ENCODE measurements at regions not wholly inside any gene's neighbourhood (a gene's known extent, or its start where the extent isn't known, plus 50 kb on each side); places are given as distances from the start of the nearest gene placed in this dataset.

DNA sequence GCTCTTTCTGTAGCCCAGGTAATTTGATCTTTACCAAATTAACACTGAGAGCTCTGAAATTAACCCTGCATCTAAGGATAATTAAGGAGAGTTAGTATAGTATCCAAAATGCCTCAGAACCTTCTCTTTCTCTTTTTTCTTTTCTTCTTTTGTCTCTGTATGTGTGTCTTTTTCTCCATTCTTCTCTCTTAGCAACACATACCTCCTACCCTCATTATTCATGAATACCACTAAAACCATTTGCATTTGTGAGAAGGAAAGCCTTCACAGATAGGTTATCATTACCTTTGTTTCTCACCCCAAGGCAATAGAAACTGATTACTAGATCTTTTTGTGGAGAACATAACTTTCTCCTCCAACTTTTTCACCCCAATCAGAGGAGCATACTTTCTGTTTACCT, 376.5 kb upstream of the NXPH2 start:
- Histone ChIP-seq H3K9me3 (no peaks in the 10 kb centered on the region), H3K36me3 (no peaks in the 10 kb centered on the region), H3K27me3 (no peaks in the 10 kb centered on the region), H3K27ac (no peak overlapping the region), H3K4me3 (no peak overlapping the region), H3K4me1 (no peaks in the 10 kb centered on the region)
- no peak for TF ChIP-seq CTCF (IDR thresholded peaks at IDR 0.05)
- TF ChIP-seq POLR2A (IDR thresholded peaks at IDR 0.05), result no peak
- no peak for DNase-seq

- TF ChIP-seq POLR2A (IDR thresholded peaks at IDR 0.05) (no peak), CTCF (IDR thresholded peaks at IDR 0.05) (no peak)
- H3K9me3 ChIP-seq, result no peaks in the 10 kb centered on the region
- no peaks in the 10 kb centered on the region for H3K4me1 ChIP-seq
- no peak for DNase-seq
- H3K27me3 ChIP-seq, result no peaks in the 10 kb centered on the region
- H3K4me3 ChIP-seq, result no peak overlapping the region
- no peaks in the 10 kb centered on the region for H3K36me3 ChIP-seq
- H3K27ac ChIP-seq, result no peak overlapping the region
Measured at GRCh38 chr2:139155991-139156390, 375.8 kb upstream of the NXPH2 start.

- no peak overlapping the region for H3K4me3 ChIP-seq
- no peak for DNase-seq
- TF ChIP-seq POLR2A (IDR thresholded peaks at IDR 0.05), result no peak
- TF ChIP-seq CTCF (IDR thresholded peaks at IDR 0.05), result no peak
Measured at GRCh38 chr2:139142252-139142880, 362.2 kb upstream of the NXPH2 start.

DNA sequence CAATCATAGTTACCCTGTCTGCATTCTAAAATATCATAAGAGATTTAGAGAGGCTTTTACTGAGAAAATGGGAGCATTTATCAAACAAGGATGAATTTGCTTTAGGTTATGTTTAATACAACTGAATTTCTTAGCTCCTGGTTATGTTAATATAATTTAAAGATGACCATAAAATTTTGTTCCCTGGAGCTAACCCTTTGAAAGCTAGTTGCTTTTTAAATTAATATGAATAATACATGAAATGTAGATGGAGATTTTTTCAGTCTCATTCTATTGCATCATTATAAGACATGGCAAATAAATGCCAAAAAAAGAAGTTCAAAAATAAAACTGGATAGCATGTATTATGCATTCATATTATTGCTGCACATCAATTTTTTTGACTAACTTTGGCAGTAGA, 344.1 kb upstream of the NXPH2 start:
- H3K36me3 ChIP-seq, result no peaks in the 10 kb centered on the region
- no peaks in the 10 kb centered on the region for H3K27me3 ChIP-seq
- no peak overlapping the region for H3K27ac ChIP-seq
- no peaks in the 10 kb centered on the region for H3K9me3 ChIP-seq
- H3K4me3 ChIP-seq, result no peak overlapping the region
- DNase-seq, result no peak
- H3K4me1 ChIP-seq, result no peaks in the 10 kb centered on the region
- TF ChIP-seq POLR2A (IDR thresholded peaks at IDR 0.05) (no peak), CTCF (IDR thresholded peaks at IDR 0.05) (no peak)

More at GRCh38 chr2:139142252-139142880, 362.2 kb upstream of the NXPH2 start:
- no peaks in the 10 kb centered on the region for H3K27me3 ChIP-seq
- no peaks in the 10 kb centered on the region for H3K4me1 ChIP-seq
- H3K36me3 ChIP-seq, result no peaks in the 10 kb centered on the region
- no peak overlapping the region for H3K27ac ChIP-seq
- H3K9me3 ChIP-seq, result no peaks in the 10 kb centered on the region

DNA sequence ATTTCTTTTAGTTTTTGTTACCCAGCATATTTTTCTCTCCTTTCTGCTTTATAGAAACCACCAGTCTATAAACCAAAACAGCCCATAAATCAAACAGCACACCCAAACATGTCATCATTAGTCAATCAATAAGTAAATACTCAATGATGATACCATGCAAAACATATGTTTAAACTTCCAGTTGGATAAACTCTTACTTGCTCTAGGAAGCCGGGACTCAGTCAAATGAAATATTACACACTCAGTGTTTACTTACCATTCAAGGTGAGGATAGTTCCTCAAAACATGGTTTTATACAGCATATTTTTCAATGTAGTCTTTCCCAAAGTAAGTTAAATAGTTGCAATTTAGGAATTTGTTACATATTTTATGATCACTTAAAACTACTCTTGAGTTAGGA, 343.6 kb upstream of the NXPH2 start:
- H3K4me1 ChIP-seq, result no peaks in the 10 kb centered on the region

More for the DNA sequence above, 343.6 kb upstream of the NXPH2 start:
- no peak for DNase-seq
- Histone ChIP-seq H3K27me3 (no peaks in the 10 kb centered on the region), H3K36me3 (no peaks in the 10 kb centered on the region), H3K27ac (no peak overlapping the region), H3K9me3 (no peaks in the 10 kb centered on the region), H3K4me3 (no peak overlapping the region)
- TF ChIP-seq POLR2A (IDR thresholded peaks at IDR 0.05) (no peak), CTCF (IDR thresholded peaks at IDR 0.05) (no peak)
